ENCODE measurements at regions not wholly inside any gene's neighbourhood (a gene's known extent, or its start where the extent isn't known, plus 50 kb on each side); places are given as distances from the start of the nearest gene placed in this dataset.

- TF ChIP-seq CTCF (IDR thresholded peaks at IDR 0.05; ENCODE audit: insufficient read depth, low read depth, low read length): no peak
- TF ChIP-seq EZH2 (IDR thresholded peaks at IDR 0.05; ENCODE audit: insufficient read depth, low read length): no peak
Observed at GRCh38 chrX:16335181-16335580, 167.9 kb downstream of the MAGEB17 start.

All from astrocyte (in vitro differentiated cells and primary cell).